SK-MEL-5 (cell line): ENCODE measurements at regions not wholly inside any gene's neighbourhood (a gene's known extent, or its start where the extent isn't known, plus 50 kb on each side); places are given as distances from the start of the nearest gene placed in this dataset.

Experiments used
- DNase-seq: peaks from one replicate; pipeline ENCODE4 v3.0.0-alpha.2; 2016; ENCODE audit warnings: low read depth, low spot score
- in situ Hi-C: cut with HindIII; loops from 2 replicates; pipeline ENCODE4 v1.10.0; 2016; ENCODE audit warnings: low sequenced_read_pairs, high pct_unique_total_duplicates, low pct_unique_long_range_greater_than_20kb

DNA sequence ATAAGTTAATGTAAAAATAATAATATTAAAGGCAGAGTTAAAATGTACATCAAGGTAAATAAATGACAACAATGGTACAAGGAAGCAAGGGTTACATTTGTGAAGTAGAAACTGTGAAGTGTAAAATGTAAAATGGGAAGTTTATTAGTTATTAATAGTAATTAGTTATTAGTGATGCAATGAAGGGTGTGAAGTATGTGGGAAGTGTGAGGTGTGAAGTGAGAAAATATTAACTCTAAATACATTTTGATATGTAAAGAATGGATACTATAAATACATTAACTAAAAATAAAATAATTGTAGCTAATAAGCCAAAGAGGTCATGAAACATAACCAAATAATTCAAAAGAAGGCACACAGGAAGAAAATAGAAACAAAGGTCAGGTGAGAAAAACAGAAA, 316.4 kb downstream of the GBA3 start:
- in situ Hi-C loops, result no loop called here
- no peak for DNase-seq

DNA sequence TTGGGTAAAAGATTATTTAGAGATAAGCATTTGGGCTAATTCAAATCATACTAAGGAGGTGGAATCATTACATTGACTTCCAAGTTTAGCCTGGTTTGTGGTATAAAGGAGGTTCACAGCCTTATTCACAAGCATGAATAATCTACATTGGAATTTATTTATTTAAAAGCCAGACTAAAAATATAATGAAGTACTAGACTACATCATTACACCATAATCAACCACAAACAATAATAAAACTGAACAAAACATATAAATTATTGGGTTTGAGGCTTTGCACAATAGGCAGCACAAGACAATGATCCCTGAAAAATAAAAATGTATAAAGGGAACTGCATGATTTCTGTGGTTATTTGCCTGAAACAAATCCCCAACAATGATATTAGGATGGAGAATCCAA, 314.0 kb downstream of the GBA3 start:
- in situ Hi-C loops, result no loop called here
- DNase-seq, result no peak

DNA sequence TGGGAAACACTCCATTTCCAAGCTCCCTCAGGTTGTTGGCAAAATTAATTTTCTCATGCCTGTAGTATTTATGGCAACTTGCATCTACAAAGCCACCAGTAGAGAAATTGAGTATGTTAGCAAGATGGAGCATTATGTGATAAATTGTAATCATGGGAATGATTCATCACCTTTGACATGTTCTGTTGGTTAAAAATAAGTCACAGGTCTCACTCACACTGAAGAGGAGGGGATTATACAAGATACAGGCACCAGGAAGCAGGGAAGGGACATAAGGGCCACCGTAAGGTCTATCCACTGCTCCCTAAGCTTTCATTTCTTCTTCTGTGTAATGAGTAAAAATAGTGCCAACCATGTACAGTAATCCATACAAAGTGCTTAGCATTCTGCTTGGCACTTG, 313.0 kb downstream of the GBA3 start:
- in situ Hi-C loops, result no loop called here
- DNase-seq, result no peak

DNA sequence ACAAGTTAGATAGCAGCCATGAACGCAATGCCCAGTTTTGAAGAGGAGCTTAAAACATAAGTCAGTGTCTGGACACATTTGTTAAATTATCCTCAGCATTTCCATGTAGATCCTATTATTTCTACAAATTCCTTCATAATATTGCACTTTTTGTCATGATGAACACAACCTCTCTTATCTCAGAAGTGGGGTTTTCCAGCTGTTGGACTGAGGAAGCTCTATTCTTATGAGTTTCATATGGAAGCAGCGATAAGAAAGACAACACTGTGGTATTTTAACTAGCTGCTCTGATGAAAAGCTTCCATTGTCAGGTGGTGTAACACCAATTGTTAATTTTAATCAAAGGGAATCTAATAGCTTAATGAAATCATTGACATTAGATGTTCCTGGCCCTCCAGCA, 308.7 kb downstream of the GBA3 start:
- peak; percentile 28 for DNase-seq
- in situ Hi-C loops, result no loop called here

DNA sequence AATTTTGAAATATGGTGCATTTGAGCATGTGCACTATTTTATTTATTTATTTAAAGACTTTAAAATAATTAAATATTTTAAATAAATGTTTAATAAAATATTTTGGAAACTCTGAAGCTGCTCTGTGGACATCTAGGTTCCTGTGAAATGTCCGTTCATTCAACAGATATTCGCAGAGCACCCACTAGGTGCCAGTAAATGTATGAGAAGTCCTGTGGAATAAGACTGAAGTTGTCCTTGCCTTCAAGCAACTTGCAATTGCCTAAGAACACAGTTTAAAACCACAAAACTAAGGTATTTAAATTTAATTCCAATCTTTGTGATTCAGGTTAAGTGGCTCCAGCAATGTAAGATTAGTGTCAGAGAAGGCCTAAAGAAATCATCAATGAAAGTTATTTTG, 306.7 kb downstream of the GBA3 start:
- in situ Hi-C loops, result no loop called here
- peak; percentile 4 for DNase-seq

DNA sequence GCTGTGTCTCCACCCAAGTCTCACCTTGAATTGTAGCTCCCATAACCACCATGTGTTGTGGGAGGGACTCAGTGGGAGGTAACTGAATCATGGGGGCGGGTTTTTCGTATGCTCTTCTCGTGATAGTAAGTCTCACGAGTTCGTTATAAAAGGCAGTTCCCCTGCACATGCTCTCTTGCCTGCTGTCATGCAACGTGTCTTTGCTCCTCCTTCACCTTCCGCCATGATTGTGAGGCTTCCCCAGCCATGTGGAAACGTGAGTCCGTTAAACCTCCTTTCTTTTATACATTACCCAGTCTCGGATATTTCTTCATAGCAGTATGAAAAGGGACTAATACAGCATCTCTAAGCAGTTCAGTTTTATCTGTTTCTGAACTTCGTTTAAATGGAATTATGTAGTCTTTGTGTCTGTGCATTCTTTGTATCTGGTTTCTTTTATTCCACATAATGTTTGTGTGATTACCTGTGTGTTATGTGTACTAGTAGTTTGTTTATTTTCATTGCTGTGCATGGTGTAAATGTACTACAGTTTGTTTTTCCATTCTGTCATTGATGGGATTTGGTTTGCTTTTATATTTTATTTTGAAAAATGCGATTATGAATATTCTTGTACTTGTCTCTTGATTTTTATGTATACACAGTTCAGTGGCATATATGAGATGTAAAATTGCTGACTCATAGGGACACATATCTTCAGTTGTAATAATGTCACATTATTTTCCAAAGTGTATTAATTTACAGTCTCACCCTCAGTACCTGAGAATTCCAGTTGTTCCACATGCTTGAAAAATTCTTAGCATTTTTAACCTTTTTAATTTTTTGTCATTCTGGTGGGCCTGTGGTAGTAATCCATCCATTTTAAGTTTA, 304.9 kb downstream of the GBA3 start:
- in situ Hi-C loops, result no loop called here
- no peak for DNase-seq

DNA sequence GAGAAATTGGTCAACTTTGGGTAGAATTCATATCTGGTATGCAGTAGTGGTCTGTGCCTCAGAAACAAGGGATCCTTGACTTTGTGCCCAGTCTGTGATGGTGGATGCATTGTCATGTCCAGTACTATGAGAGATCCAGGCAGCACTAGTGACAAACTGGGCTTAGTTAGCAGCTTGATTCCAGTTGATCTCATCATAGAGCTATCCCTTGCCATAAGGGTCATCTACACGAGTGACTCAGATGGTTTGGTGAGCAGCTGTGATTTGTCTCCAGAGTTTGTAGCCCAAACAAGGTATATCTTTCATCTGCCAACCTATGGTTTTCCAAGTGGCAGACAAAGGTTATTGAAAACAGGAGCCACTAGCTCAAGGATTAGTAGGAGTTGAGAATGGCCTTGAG, 298.8 kb downstream of the GBA3 start:
- no peak for DNase-seq
- in situ Hi-C loops, result no loop called here

DNA sequence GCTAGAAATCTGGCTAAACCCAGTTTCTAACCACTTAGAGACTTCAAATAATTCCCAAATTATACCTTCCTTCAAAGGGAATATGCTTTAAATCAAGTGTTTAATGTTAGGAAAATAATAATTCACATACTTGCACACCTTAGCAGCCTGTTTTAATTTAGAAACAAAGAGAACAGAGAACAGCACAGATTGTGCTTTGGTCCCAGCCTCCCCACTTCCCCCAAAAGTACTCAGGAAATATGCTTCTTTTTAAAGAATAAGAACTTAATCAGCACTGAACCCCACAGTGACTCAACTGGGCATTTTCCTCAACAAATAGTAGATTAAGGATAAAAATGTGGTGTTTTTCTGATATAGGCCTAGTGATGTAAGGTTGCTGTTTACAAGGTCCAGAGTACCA, 295.8 kb downstream of the GBA3 start:
- DNase-seq, result no peak
- in situ Hi-C loops, result no loop called here

DNA sequence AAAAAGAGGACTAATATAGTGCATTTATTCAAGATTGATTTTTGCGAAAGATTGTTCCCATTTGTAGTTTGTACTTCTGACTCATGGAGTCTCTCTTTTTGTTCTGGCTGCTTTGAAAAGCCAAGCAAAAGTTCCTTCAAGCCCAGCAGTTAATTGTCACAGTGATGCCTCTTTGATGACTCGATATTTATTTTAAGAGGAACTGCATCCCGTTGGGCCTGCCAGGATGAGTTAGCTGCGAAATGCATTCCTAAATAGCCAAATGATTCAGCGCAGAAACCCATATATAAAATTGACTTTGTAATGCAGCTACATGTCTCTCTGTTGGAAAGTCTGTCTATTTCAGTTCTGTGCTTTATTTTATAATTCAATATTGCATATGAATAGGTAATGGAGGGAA, 295.1 kb downstream of the GBA3 start:
- no peak for DNase-seq
- in situ Hi-C loops, result no loop called here

DNA sequence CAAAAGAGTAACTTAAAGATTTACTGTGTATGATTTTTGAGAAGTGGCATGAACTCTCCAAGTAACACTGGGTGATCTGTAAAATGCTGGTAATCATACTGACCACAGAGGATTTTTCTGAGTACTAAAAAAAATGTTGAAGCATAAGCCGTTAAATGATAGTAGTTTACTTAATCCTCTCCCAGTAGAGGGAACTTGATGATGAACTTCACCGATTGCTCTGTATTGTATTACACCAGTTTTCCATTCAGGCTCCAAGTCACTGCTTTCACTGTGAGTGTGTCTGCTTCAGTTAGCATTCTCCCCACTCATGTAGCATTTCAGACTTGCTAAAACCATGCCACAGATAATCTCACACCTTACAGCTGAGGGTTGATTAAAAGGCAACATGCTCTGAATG, 294.1 kb downstream of the GBA3 start:
- no peak for DNase-seq
- in situ Hi-C loops, result no loop called here

DNA sequence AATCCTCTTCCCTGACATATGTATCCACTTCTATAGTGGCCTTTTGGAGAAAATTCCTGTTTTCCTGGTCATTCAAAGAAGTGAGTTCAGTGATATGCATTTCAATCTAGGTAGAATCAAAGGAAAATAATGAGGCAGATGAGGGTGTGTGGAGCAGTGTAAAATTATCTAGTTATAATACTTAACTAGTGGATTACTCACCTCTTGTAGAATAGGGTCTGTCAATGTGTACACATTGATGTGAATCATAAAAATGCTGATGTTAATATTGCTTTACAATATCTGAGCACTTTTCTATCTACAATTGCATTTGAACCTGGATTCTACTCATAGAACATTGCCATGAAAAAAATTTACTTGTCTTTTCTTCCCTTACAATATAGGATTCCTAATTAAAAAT, 293.5 kb downstream of the GBA3 start:
- DNase-seq, result no peak
- in situ Hi-C loops, result no loop called here

DNA sequence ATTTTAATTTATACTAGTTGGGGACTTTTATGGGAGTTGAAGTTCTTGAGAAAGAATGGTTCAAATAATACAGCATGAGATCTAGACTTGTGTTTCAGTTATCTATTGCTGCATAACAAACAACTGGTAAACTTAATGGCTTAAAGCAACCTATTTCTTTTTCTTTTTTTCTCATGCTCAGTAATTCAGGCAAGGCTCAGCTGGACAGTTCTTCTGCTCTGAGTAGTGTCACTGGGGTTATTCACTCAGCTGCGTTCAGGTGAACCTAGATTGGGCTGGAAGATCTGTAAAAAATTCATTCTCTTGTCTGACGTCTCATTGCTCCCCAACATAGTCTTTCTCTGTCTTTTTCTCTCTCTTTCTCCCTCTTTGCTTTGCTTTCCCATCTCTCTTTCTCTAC, 291.7 kb downstream of the GBA3 start:
- no peak for DNase-seq
- in situ Hi-C loops, result no loop called here

DNA sequence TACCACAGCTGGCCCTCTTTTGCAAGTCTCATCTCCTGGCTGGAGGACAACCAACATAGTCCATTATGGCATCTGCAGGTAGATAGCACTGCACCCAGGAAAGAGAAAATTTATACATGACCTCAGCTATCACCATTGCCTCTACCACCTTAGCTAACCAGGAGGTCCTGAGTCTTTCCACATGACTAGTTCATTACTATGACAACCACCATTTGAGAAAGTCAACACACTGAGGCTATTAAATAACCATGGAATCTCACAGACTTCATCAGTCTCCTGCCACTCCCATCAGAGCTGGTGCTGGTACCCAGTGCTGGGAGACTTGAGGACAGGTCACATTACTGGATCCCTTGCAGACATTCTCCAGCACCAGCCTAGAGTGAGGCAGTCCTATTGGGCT, 285.9 kb downstream of the GBA3 start:
- no peak for DNase-seq
- in situ Hi-C loops, result no loop called here

DNA sequence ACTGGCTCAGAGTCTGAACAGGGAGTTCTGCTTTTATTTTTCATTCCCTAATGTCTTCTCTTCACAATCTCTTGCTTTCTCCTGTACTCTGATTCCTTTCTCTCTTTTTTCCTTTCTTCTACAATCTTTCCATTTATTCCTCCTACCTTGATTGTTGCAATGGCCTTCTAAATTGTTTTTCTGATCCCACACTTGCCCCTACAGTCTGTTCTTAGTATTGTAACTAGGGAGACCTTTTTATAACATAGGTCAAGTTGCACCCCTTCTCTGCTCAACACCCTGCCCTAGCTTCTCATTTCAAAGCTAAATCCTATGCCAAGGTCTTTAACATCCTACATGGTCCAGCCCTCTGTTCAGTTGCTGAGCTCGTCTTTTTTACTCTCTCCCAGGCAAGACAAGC, 277.9 kb downstream of the GBA3 start:
- in situ Hi-C loops, result loop anchor here (25.0 kb wide), 1 partner anchor 342 kb away; no protein-coding TSS in a partner anchor
- no peak for DNase-seq

DNA sequence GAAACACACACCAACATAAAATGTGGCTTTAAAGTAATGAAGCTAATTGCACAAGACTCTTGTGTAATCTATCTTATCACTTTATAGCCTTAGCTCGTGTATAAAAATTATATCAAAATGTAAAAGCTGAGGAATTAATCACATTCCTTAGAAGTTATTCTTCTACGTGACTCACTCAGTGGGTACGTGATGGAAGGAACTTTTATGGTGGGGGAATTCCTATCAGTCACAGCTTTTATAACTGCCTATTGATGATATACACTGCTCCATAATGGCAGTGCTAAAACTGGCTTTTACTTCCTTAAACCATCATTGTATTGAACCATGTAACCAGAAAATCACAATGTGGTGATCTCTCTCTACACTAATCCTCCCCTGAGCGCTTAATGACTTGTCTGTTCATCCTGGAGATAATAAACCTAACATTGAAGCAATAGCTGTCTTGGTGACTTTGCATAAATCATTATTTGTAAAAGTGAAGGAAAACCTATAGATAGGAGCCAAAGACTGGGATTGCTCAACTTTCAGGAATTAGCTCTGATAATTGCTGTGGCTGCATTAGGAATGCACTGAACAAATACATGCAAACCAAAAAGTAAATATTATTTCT, 276.7 kb downstream of the GBA3 start:
- in situ Hi-C loops, result loop anchor here (25.0 kb wide), 1 partner anchor 343 kb away; no protein-coding TSS in a partner anchor
- no peak for DNase-seq

DNA sequence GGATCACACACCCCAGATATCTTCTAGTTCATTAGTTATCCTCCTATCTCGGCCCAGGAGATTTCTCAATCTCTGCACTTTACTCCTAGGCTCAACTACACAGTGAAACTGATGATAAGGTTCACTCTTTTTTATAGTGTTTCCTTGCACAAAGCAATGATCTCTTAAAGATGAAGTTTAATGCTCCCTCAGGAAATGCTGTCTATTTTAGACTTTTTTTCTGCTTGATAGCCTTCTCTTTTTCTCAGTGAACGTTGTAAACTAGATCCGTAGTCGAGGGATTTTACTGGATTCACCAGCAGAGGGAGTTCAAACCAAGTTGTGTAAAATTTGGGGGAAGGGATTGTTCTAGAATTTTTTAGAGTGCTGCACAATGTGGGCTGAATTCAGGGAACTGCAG, 269.6 kb downstream of the GBA3 start:
- in situ Hi-C loops, result loop anchor here (25.0 kb wide), 1 partner anchor 350 kb away; no protein-coding TSS in a partner anchor
- peak; percentile 74 for DNase-seq

DNA sequence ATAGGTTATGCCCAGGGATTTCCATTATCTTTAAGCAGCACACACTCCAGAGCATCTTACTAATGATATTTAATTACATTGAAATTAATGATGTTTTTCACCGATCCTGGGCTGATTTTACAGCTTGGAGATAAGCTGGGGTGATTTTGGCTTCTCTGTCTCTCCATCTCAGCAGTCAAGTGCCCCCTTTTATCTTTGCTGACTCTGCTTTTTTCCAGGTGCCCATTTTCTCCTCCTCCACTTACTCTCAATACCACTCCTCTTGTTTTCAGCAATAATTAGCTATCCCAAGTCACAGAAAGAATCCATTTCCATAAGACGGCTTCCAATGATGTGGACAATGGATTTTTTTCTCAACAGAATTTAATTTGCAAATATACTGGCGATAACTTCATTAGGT, 266.7 kb downstream of the GBA3 start:
- in situ Hi-C loops, result loop anchor here (25.0 kb wide), 1 partner anchor 353 kb away; no protein-coding TSS in a partner anchor
- DNase-seq, result no peak

DNA sequence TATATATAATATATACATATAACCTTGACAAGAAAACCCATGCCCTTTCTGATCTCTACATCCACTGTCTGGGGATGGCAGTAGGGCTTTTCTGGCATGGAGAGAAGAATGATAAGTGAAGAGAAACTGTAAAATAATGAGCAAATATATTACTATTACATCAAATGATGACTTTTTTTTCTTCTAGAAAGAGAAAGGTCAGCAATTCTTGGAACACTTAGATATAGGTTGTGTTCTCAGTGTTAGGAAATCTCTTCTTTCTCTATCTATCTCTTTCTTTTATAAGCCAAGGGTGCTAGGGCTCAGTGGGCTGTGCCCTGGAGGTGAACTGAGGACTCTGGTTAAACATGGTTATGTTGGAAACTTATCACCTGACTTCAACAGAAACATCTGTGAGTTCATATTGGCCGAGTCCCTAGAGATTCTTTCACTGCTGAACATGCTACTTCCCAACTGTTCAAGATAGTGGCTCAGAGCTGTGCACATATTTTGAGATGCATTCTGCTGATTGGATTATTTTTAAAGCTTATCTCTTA, 265.1 kb downstream of the GBA3 start:
- no peak for DNase-seq
- in situ Hi-C loops, result loop anchor here (25.0 kb wide), 1 partner anchor 354 kb away; no protein-coding TSS in a partner anchor
